GM12892 (cell line): ENCODE measurements at regions not wholly inside any gene's neighbourhood (a gene's known extent, or its start where the extent isn't known, plus 50 kb on each side); places are given as distances from the start of the nearest gene placed in this dataset.

Experiments used
- POLR2AphosphoS5 ChIP-seq: IDR thresholded peaks from 2 replicates; pipeline ENCODE4 v1.6.1; 2011; ENCODE audit warnings: low read depth, low read length, control low read depth
- TAF1 ChIP-seq: IDR thresholded peaks from 2 replicates; pipeline ENCODE4 v1.6.1; 2011; ENCODE audit warnings: low read depth, mild to moderate bottlenecking, control low read depth, low read length, borderline replicate concordance

DNA sequence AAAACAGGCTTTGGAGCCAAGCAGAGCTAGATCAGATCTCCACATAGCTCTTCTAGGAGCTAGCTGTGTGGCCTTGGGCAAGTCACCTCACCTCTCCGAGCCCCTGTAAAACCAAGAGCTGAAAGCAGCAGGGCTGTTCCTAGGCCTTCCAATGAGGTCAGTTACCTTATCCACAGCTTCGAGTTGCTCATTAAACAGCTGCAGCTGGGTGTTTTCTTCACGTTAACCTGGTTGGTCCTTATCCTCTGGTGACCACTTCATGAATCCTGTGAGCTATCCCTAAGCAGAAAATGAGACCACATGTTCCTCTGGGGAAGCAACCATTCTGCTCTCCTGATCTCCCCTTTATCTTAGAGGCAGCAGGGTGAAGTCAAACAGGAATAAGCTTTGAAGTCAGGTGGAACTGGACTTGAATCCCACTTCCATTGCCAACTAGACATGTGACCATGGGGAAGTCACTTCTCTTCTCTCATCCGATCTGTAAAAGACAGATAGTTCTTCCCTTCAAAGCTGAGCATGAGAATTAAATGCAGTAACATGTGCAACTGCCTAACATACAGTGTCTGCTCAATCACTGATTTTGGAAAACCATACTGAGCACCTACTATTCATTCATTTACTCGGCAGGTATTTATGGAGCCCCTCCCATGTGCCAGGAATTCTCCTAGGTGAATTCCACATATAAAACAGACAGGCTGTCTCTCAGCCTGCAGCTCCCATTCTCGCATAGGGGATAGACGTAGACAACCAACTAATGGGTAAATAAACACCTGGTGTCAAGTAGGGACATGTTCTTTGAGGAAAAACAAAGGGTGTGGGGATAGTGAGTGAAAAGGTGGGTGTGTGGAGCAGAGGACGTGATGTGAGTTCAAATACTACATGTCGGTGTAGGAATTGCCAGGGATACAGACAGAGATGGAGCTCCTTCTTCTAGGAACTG is 111.7 kb upstream of the BOD1 start:
- no peak for TF ChIP-seq TAF1
- no peak for TF ChIP-seq POLR2AphosphoS5
